Stimulated activated CD4-positive, alpha-beta T cell treated with anti-CD3 and anti-CD28 coated beads, Interleukin-1b, Interleukin-23, amount 100 ng/mL, for 1 hour (primary cell): ENCODE measurements at regions not wholly inside any gene's neighbourhood (a gene's known extent, or its start where the extent isn't known, plus 50 kb on each side); places are given as distances from the start of the nearest gene placed in this dataset.

ENCODE experiments used
- DNase-seq, 2 donors: peaks; one replicate each; pipeline ENCODE4 v3.0.0-alpha.2; 2020; ENCODE audit warnings: low read depth in 2 of 2

GRCh38 chr7:25553580-25554291, 325.4 kb upstream of the NPVF start:
- DNase-seq = no peak

DNA sequence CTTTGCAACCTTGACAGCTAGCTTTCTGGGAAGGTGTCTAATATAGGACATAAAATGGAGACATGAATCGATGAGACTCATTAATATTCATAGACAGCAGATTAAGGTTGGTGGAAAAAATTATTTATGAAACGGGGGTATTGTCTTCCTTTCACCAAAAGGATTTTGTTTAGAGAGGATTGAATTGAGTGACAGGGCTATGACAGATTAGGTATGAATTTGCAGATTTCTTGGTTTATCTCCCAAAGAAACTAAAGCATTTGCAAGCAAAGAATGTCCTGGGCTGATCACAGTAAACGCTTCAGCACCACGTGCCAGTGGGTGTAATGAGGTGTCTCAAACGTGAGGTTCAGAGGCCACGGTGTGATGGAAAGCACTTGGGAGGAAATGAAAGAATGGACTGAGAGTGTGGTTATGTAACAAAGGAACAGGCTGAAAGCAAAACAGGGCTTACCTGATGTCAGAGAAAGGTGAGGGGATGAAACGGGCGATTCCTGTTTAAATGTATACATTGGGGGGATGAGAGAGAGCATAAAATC, 329.2 kb upstream of the NPVF start:
- DNase-seq = no peak

DNA sequence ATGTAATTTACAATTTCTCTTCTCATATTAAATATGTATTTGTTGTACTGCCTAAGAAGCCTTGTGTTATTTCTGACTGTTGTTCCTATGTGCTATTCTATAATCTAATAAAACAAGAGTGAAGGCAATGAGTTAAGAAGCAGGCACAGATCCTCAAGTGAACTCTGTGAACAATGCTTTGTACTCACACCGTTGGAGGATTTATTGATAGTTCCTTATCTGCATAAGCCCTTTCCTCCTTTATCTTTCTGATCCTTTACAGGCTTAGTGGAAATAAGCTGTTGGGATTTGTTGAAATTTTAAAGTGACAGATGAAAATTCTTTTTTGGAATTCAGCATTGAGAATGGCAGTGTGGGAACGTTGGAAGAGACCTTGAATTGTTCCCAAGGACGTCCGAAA, 329.6 kb upstream of the NPVF start:
- no peak for DNase-seq

- no peak for DNase-seq
Observed at GRCh38 chr7:25558605-25559004, 330.3 kb upstream of the NPVF start.

DNA sequence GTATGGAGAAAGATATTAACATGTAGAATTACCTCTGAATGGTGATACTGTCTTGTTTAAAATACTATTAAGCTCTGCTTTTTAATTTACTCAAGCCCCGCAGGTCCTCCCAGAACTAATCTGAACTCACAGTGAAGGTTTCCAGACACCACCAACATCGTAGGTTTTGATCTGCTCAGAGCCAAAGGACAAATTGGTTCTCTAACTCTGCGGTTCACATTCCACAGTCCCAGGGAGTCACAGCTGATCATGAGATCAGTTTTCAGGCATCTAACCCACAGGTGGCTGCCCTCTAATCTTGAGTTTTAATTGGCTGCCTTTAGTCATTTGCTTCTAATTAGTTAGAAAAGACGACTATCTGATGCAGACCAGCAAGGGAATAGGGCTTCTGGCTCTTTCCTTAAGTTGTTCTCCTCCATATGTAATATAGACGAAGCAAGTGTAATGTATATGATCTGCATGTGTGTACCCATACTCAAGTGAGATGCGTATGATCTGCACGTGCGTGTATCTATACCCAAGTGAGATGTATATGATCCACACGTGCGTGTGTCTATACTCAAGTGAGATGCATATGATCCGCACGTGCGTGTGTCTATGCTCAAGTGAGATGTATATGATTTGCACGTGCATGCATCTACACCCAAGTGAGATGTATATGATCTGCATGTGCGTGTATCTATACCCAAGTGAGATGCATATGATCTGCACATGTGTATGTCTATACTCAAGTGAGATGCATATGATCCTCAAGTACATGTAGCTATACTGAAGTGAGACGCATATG, 331.5 kb upstream of the NPVF start:
- no peak for DNase-seq

DNA sequence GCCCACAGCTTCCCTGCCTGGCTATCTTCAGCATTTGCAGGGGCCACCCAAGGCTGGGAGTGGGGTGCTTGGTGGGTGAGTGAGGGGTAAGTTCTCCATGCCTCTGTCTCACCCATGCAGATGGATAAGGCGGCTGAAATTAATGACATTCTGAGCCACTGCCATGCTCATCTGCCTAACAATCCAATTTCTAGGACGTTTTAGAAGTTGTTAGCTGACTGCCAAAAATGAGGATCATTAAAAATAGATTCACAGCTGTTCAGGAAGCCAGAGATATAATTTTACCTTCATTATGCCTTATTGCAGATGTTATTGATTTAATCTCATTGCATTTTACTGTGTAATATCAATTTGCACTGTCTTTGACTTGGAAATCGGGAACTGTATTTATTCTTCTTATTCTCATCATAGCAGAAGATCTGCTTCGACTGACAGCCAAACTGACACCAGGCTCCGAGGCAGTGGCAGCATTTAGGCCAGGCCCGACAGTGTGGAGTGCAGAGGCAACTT, 334.4 kb upstream of the NPVF start:
- no peak for DNase-seq

- DNase-seq = no peak
Observed at GRCh38 chr7:25565002-25565401, 336.7 kb upstream of the NPVF start.

GRCh38 chr7:25565949-25566348, 337.7 kb upstream of the NPVF start:
- peak; percentile 37 to 44 for DNase-seq

DNA sequence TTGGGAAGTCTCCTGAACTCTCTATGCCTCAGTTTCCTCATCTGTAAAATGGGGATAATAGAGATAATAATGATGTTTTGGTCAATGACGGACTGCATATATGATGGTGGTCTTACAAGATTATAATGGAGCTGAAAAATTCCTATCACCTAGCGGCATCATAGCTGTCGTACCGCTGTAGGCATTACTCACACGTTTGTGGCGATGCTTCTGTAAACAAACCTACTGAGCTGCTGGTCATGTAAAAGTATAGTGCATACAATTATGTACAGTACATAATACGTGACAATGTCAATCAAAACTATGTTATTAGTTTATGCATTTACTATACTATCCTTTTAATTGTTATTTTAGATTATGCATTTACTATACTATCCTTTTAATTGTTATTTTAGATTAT, 339.1 kb upstream of the NPVF start:
- no peak for DNase-seq

GRCh38 chr7:25569765-25570164, 341.5 kb upstream of the NPVF start:
- DNase-seq = no peak

DNA sequence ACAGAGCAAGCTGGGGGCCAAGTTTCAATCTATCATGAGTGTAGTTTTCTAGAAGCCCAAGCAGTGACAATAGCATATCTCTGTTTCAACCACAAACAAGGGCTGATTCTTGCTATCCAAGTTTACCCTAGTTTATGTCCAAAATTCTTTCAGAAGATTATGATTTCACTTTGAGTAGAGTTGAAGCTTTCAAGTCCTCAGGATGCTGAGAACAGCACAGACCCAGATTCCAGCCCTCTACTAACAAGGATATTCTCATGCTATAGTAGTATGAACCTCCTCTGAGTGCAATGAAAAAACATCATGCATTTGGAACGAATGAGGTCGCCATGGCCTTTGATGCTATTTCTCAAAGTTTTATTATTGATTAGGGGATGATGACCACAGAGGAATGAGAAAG, 344.1 kb upstream of the NPVF start:
- DNase-seq = no peak

GRCh38 chr7:25574828-25575227, 346.5 kb upstream of the NPVF start:
- no peak for DNase-seq

DNA sequence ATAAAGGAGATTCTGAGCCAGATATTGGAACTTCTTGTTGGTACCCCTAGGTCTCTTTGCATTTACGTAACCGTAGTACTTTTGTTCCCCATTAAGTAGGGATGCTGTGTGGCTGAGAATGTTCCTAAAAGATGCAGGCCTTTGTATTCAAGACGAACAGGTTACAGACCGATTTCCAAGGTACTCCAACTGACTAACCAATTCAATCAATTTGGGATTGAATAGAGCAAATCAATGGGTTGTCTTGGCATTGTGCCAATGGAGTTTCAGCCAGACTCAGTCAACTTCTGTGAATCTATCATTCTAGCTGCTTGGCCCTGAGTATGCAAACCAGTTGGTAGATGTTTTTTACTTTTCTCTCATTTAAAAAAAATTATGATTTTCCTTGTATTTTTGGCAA, 347.3 kb upstream of the NPVF start:
- DNase-seq = no peak

DNA sequence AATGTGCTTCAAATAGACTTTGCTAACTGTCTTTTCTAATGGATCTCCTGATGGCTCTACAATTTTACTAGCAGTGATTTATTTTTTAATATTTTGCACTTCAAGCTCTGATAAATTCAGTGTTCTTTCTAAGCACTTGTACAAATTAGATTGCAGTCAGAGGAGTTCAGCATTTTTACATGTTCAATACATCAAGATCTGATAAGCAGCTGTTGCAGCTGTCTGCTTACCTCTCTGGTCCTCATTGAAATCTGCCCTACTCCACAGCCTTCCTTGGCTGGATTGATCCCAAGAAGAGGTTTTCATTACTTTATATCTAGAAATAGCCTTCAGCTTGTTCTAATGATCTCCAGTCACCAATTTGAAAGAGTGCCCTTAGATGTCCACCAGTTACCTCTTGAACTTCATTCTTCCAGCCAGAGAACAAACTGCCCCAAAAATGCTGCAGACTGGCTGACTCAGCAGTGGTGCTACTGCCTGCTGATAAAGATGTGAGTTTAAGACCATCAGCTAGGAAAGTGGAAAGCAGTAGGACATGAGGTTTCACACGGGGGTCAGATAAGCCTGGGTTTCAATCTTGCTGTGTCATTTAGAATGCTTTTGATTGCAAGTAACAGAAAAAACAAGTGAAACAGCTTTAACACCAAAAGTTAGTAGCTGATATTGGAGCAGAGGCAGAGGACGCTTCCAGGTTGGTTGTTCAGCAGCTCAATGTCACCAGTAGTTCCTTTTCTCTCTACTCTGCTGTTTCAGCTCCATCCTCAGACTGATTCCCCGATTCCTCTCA, 350.9 kb upstream of the NPVF start:
- no peak for DNase-seq

GRCh38 chr7:25579778-25580075, 351.4 kb upstream of the NPVF start:
- DNase-seq = no peak

- no peak for DNase-seq
Observed at GRCh38 chr7:25580141-25580540, 351.9 kb upstream of the NPVF start.

DNA sequence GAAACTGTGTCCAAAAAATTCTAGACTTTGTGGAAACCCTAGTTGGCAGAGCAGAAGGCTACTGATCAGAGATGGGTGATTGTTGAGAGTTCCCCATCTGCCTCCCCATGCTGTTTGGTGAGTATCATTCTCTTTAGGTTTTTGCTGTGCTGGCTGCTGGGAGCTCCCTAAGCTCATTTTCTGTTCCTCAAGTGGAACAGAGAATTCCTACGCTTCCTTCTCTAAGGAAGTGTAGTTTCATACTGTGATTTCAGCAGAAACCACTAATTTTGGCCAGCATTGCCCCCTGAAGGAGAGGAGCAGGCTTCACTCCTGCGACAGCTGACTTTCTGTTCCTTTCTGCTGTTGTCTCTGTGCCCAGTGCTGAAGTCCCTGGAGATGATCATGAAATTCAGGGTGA, 355.3 kb upstream of the NPVF start:
- DNase-seq = no peak

GRCh38 chr7:25584112-25584938, 356.0 kb upstream of the NPVF start:
- no peak for DNase-seq

GRCh38 chr7:25586513-25586912, 358.2 kb upstream of the NPVF start:
- DNase-seq = no peak

GRCh38 chr7:25594122-25594521, 365.8 kb upstream of the NPVF start:
- no peak for DNase-seq

GRCh38 chr7:25594728-25595127, 366.4 kb upstream of the NPVF start:
- DNase-seq = no peak

DNA sequence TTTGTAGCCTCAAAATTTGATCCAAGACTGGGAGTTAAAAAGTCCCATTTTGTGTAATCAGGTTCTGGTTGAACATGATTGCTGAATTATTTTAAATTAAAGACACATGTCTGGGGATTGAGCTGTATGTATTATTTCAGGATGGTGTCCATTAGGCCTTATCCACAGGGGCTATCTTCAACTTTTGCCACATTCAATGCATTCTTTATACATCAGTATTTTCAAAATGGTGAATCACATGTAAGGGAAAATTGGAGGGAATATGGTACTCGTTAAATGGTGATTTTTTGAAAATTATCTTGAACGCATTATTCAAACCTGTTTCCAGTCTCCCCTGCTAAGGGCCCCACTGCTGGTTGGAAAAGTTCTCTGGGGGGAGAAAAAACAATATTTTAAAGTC, 367.7 kb upstream of the NPVF start:
- DNase-seq = no peak
